AG04450 (cell line): ENCODE measurements at regions not wholly inside any gene's neighbourhood (a gene's known extent, or its start where the extent isn't known, plus 50 kb on each side); places are given as distances from the start of the nearest gene placed in this dataset.

Source experiments
- CTCF ChIA-PET: fragments of 300-600, 350-600 bp; formaldehyde crosslinking; extraction: SDS; loops from one replicate; lab custom pipeline; 2022; ENCODE audit warnings: antibody characterized with exemption, inconsistent platforms; lab: Charles Lee
- POLR2A ChIA-PET: fragments of 350-600 bp; formaldehyde crosslinking; extraction: SDS; loops from one replicate; lab custom pipeline; 2021; ENCODE audit warnings: antibody characterized with exemption, inconsistent platforms; lab: Yijun Ruan, JAX
- DNase-seq: peaks from one replicate; pipeline ENCODE4 v3.0.0-alpha.2; 2011; ENCODE audit warnings: low read depth, low spot score
- H3K27ac ChIP-seq: one replicate; pipeline ENCODE4 v1.5.1; 2012; ENCODE audit warnings: low read depth, low read length, control low read depth
- H3K27me3 ChIP-seq: one replicate; pipeline ENCODE4 v1.6.0; 2012; ENCODE audit warnings: low read length; ENCODE audit not compliant: control insufficient read depth, insufficient read depth
- H3K4me3 ChIP-seq: 2 replicates; pipeline ENCODE4 v1.5.1; 2011; ENCODE audit warnings: mild to moderate bottlenecking, low read depth, low read length, control low read depth
- H3K9me3 ChIP-seq: 2 replicates; pipeline ENCODE4 v1.5.1; 2012; ENCODE audit warnings: low read length; ENCODE audit not compliant: control insufficient read depth, insufficient read depth
- CTCF ChIP-seq: IDR thresholded peaks from 2 replicates; pipeline ENCODE4 v1.5.1; 2011; ENCODE audit warnings: low read depth, low read length, control low read depth, inconsistent platforms

- H3K4me3 ChIP-seq, result no peak overlapping the region
- no peak for DNase-seq
- ChIA-PET CTCF (no interaction called here), POLR2A (no interaction called here)
- no peaks in the 10 kb centered on the region for H3K27me3 ChIP-seq
- H3K27ac ChIP-seq, result no peak overlapping the region
- TF ChIP-seq CTCF, result no peak
- peaks cover 8% of the 10 kb centered on the region; the same call in 1 of the 2 replicates for H3K9me3 ChIP-seq
Observed at GRCh38 chr12:131616738-131617137, 94.2 kb upstream of the SFSWAP start.

DNA sequence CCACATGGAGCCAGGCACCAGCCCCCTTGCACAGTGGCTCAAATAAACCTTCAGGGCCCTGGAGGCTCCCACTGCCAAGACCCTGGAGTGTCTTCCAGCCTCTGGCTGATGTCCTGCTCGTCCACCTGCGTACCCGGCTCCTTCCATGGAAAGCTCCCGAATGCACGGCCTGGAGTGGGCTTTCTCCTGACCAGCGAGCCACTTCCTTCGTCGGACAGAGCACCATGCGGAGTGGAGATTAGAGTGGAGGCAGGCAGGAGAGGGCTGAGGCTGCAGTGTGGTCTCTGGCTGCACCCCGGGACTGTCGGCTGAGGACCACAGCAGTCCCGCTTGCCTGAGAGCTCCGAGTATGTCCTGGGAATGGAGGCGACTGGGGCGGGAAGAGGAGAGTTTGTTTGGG lies 93.7 kb upstream of the SFSWAP start:
- Histone ChIP-seq H3K27me3 (no peaks in the 10 kb centered on the region), H3K9me3 (peaks cover 10% of the 10 kb centered on the region; the same call in 1 of the 2 replicates), H3K4me3 (no peak overlapping the region), H3K27ac (no peak overlapping the region)
- no peak for DNase-seq
- POLR2A ChIA-PET, result no interaction called here
- CTCF ChIA-PET, result no interaction called here
- TF ChIP-seq CTCF, result no peak

DNA sequence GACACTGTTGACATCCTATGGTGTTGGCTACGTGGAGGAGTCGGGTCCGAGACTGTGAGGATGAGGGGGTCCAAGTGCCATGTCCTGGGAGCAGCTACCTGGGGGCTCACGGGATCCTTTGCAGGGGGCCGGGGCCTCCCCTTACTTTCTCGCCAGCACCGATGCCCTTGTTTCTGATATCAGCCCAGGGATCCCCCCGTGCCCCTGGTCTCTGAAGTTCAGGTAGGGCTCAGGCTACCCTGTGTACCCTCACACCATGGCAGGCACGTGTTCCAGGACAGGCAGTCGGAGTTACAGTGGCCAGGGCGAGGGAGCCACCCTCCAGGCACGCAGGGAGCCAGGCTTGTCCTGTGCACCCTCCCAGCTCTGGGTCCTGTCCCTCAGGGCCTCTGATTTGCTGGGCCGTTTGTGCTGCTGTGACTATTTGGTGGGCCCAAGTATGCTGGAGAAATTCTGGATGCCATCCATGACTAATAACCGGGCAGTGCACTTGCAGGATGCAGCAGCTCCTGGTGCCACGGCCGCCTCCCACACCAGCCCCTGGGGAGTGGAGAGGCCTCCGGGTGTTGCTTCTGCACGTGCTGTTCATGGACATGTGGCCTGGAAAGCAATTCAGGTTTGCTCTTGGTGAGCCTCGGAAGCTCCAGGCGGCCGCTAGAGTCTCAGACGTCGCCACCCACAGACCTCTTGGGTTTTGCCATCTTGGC lies 93.1 kb upstream of the SFSWAP start:
- TF ChIP-seq CTCF, result no peak
- H3K4me3 ChIP-seq, result no peak overlapping the region
- no peak for DNase-seq
- no peaks in the 10 kb centered on the region for H3K27me3 ChIP-seq
- CTCF ChIA-PET, result no interaction called here
- POLR2A ChIA-PET, result no interaction called here
- H3K9me3 ChIP-seq, result peaks cover 6% of the 10 kb centered on the region; the same call in 1 of the 2 replicates
- H3K27ac ChIP-seq, result no peak overlapping the region

DNA sequence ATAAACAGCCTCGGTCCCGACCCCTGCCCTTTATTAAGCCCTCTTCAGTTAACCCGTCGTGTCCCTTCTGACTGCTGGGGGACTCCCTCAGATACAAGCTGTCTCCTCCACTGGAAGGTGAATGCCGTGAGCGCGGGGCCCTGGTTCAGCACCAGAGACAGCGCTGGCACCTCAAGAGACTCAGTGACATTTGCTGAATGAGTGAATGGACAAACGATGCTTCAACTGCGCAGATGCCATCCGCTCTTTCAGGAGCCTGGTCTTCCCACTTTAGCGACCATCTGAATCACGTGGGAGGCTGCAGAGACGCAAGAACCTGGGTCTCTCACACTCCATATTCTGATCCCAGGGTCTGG lies 92.6 kb upstream of the SFSWAP start:
- ChIA-PET CTCF (no interaction called here), POLR2A (no interaction called here)
- TF ChIP-seq CTCF, result no peak
- no peaks in the 10 kb centered on the region for H3K27me3 ChIP-seq
- no peak for DNase-seq
- H3K27ac ChIP-seq, result no peak overlapping the region
- H3K9me3 ChIP-seq, result peaks cover 6% of the 10 kb centered on the region; the same call in 1 of the 2 replicates
- H3K4me3 ChIP-seq, result no peak overlapping the region

GRCh38 chr12:131618701-131619100 lies 92.2 kb upstream of the SFSWAP start:
- POLR2A ChIA-PET, result no interaction called here
- Histone ChIP-seq H3K9me3 (peaks cover 6% of the 10 kb centered on the region; the same call in 1 of the 2 replicates), H3K4me3 (no peak overlapping the region), H3K27me3 (no peaks in the 10 kb centered on the region), H3K27ac (no peak overlapping the region)
- CTCF ChIA-PET, result no interaction called here
- no peak for TF ChIP-seq CTCF
- no peak for DNase-seq
